A549 (cell line): ENCODE measurements at regions not wholly inside any gene's neighbourhood (a gene's known extent, or its start where the extent isn't known, plus 50 kb on each side); places are given as distances from the start of the nearest gene placed in this dataset.

Experiments used
- ATAC-seq, 2 experiments: fragments of 200-7000 bp in 1 of 2; fragments of >200 bp in 1 of 2; cut with Nextera tagmentation in 1 of 2; cut with Tn5 transposase in 1 of 2; 3 replicates each; pipeline versions ENCODE4 v1.8.0 to v1.9.1; 2018 to 2020; ENCODE audit warnings: mild to moderate bottlenecking in 1 of 2, moderate library complexity in 1 of 2
- CTCF ChIA-PET: fragments of 300-600 bp; sonication (Branson Sonifier 250); formaldehyde crosslinking; extraction: SDS; loops from one replicate; lab custom pipeline; 2021; ENCODE audit warnings: antibody characterized with exemption, inconsistent platforms; lab: Yijun Ruan, JAX
- POLR2A ChIA-PET: fragments of 350-600 bp; formaldehyde crosslinking; extraction: SDS; loops from one replicate; lab custom pipeline; 2021; ENCODE audit warnings: antibody characterized with exemption, inconsistent platforms; lab: Yijun Ruan, JAX
- DNase-seq, 2 experiments: peaks; one replicate each; pipeline versions ENCODE4 v3.0.0 to v3.0.0-alpha.2; 2011 to 2016; ENCODE audit warnings: low read depth in 1 of 2, low spot score in 1 of 2
- FAIRE-seq: peaks from 2 replicates; lab custom pipeline; 2011; peaks lifted over from hg19 to GRCh38; lab: Jason Lieb, UNC
- H3K27ac ChIP-seq, 2 experiments: fragments of >200 bp; sonication (Bioruptor Twin); formaldehyde crosslinking; 3 replicates each; pipeline ENCODE4 v1.5.1; 2016 to 2017
- H3K4me1 ChIP-seq: fragments of >200 bp; sonication (Bioruptor Twin); formaldehyde crosslinking; 3 replicates; pipeline ENCODE4 v1.6.1; 2016
- H3K4me2 ChIP-seq: fragments of >200 bp; sonication (Bioruptor Twin); formaldehyde crosslinking; 3 replicates; pipeline ENCODE4 v1.6.1; 2016
- H3K4me3 ChIP-seq: fragments of >200 bp; sonication (Bioruptor Twin); formaldehyde crosslinking; 3 replicates; pipeline ENCODE4 v1.5.1; 2016
- H3K9me3 ChIP-seq: fragments of >200 bp; sonication (Bioruptor Twin); formaldehyde crosslinking; 3 replicates; pipeline ENCODE4 v1.6.1; 2016
- CBX8 ChIP-seq: fragments of 200-600 bp; sonication (generic); IDR thresholded peaks from 2 replicates; pipeline ENCODE4 v1.6.1; 2016
- CEBPB ChIP-seq, 2 experiments: fragments of >200 bp in 1 of 2; sonication (Bioruptor Twin) in 1 of 2; formaldehyde crosslinking in 1 of 2; IDR thresholded peaks; 2 replicates each; pipeline ENCODE4 v1.6.1; 2012 to 2016
- E2F6 ChIP-seq: IDR thresholded peaks from 2 replicates; pipeline ENCODE4 v1.6.1; 2012; ENCODE audit warnings: low read depth, borderline replicate concordance
- EHF ChIP-seq: fragments of 250-450 bp; sonication (Bioruptor Pico); IDR thresholded peaks from 2 replicates; pipeline ENCODE4 v1.5.0; 2020; ENCODE audit warnings: mild to moderate bottlenecking
- EHMT2 ChIP-seq: fragments of 200-600 bp; sonication (generic); IDR thresholded peaks from 2 replicates; pipeline ENCODE4 v1.6.1; 2016; ENCODE audit warnings: antibody characterized with exemption, low read depth, mild to moderate bottlenecking, moderate library complexity
- FOSB ChIP-seq: fragments of 250-450 bp; sonication (Bioruptor Pico); IDR thresholded peaks from 2 replicates; pipeline ENCODE4 v1.5.0; 2020; ENCODE audit warnings: mild to moderate bottlenecking, moderate library complexity
- GATA3 ChIP-seq: IDR thresholded peaks from 2 replicates; pipeline ENCODE4 v1.6.1; 2012; ENCODE audit warnings: borderline replicate concordance
- HEYL ChIP-seq: fragments of 250-450 bp; sonication (Bioruptor Pico); IDR thresholded peaks from 2 replicates; pipeline ENCODE4 v1.8.0; 2021; ENCODE audit warnings: mild to moderate bottlenecking, moderate library complexity
- JUN ChIP-seq, 2 experiments: fragments of >200 bp; sonication (Bioruptor Twin); formaldehyde crosslinking; IDR thresholded peaks; 2 replicates in 1 of 2; 3 replicates in 1 of 2; pipeline ENCODE4 v1.6.1; 2016 to 2017
- JUNB ChIP-seq: fragments of >200 bp; sonication (Bioruptor Twin); formaldehyde crosslinking; IDR thresholded peaks from 2 replicates; pipeline ENCODE4 v1.6.1; 2016
- KDM1A ChIP-seq: fragments of 200-600 bp; sonication (generic); IDR thresholded peaks from 2 replicates; pipeline ENCODE4 v1.6.1; 2016; ENCODE audit warnings: low read depth, mild to moderate bottlenecking
- KDM5A ChIP-seq: fragments of 200-600 bp; sonication (generic); IDR thresholded peaks from 2 replicates; pipeline ENCODE4 v1.6.1; 2016; ENCODE audit warnings: antibody characterized with exemption, mild to moderate bottlenecking
- MAFK ChIP-seq: fragments of 450-650 bp; IDR thresholded peaks from 2 replicates; pipeline ENCODE4 v1.6.1; 2014; ENCODE audit not compliant: partially characterized antibody
- MAX ChIP-seq: IDR thresholded peaks from 2 replicates; pipeline ENCODE4 v1.6.1; 2012
- NFE2L2 ChIP-seq: fragments of 150-350 bp; conservative IDR thresholded peaks from 2 replicates; pipeline ENCODE4 v1.6.1; 2014; ENCODE audit warnings: low read length
- POLR2A ChIP-seq: IDR thresholded peaks from 2 replicates; pipeline ENCODE4 v1.6.1; 2012; ENCODE audit warnings: mild to moderate bottlenecking, low read length
- RAD21 ChIP-seq, 2 experiments: fragments of >200 bp in 1 of 2; sonication (Bioruptor Twin) in 1 of 2; formaldehyde crosslinking in 1 of 2; IDR thresholded peaks in 1 of 2; conservative IDR thresholded peaks in 1 of 2; 2 replicates in 1 of 2; 3 replicates in 1 of 2; pipeline ENCODE4 v1.6.1; 2012 to 2018; ENCODE audit warnings: inconsistent platforms in 1 of 2
- SMC3 ChIP-seq: fragments of >200 bp; sonication (Bioruptor Twin); formaldehyde crosslinking; IDR thresholded peaks from 3 replicates; pipeline ENCODE4 v1.6.1; 2018; ENCODE audit warnings: inconsistent platforms
- SREBF2 ChIP-seq: fragments of 450-650 bp; IDR thresholded peaks from 2 replicates; pipeline ENCODE4 v1.6.1; 2014; ENCODE audit warnings: mild to moderate bottlenecking, moderate library complexity
- TFCP2L1 ChIP-seq: fragments of 250-450 bp; sonication (Bioruptor Pico); IDR thresholded peaks from 2 replicates; pipeline ENCODE4 v1.5.0; 2021; ENCODE audit warnings: mild to moderate bottlenecking
- TP53 ChIP-seq: fragments of 250-450 bp; sonication (Bioruptor Pico); IDR thresholded peaks from 2 replicates; pipeline ENCODE4 v1.5.0; 2021; ENCODE audit warnings: mild to moderate bottlenecking, moderate library complexity
- ZFP36 ChIP-seq: fragments of 450-650 bp; IDR thresholded peaks from 2 replicates; pipeline ENCODE4 v1.6.1; 2014; ENCODE audit warnings: borderline replicate concordance; ENCODE audit not compliant: partially characterized antibody
- WGBS: methylation state at CpG from one replicate; pipeline ENCODE4 v1.1.6; 2017; ENCODE audit errors: missing lambda C conversion rate; 5-methylcytosine and 5-hydroxymethylcytosine counted together
- TF ChIP-seq, protein P1 (sequence below): fragments of 150-350 bp; IDR thresholded peaks from 2 replicates; pipeline ENCODE4 v1.6.1; 2014; ENCODE audit warnings: low read depth, mild to moderate bottlenecking, low read length
- TF ChIP-seq, protein P2 (sequence below): fragments of 450-650 bp; IDR thresholded peaks from 2 replicates; pipeline ENCODE4 v1.6.1; 2014; ENCODE audit warnings: antibody characterized with exemption

DNA sequence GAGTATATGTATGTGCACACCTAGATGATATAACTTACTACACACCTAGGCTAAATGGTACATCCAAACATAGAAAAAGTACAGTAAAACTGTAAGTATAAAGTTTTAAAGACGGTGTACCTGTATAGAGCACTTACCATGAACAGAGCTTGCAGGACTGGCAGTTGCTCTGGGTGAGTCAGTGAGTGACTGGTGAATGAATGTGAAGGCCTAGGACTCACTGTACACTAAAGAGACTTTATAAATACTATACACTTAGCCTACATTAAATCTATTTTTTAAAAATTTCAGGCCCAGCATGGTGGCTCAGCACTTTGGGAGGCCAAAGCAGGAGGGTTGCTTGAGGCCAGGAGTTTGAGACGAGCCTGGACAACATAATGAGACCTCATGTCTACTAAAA is 195.3 kb downstream of the FZD1 start (continued):
- TF ChIP-seq NFE2L2 (no peak), ZFP36 (no peak)
- TF ChIP-seq, all 56 proteins: peak for 0

- ChIA-PET CTCF (no interaction called here), POLR2A (no interaction called here)
- H3K4me1 ChIP-seq, result no peaks in the 10 kb centered on the region
- TF ChIP-seq JUNB, result no peak
- TF ChIP-seq TFCP2L1 (CRISPR knock-in tag), result no peak
- no peak for TF ChIP-seq KDM1A
- no peak for TF ChIP-seq CEBPB (IDR thresholded peaks at IDR 0.05)
- no peak for FAIRE-seq
- ATAC-seq, result no peak
- H3K4me3 ChIP-seq, result no peak overlapping the region
- H3K4me2 ChIP-seq, result no peak overlapping the region
- no peaks in the 10 kb centered on the region; the same call in 2 of the 3 replicates for H3K9me3 ChIP-seq
- no peak for DNase-seq
- WGBS, result 5% methylated on average over 1 of the region's 1 CpG
- H3K27ac ChIP-seq, result no peak overlapping the region
Observed at GRCh38 chr7:91462316-91462715, 198.1 kb downstream of the FZD1 start.

DNA sequence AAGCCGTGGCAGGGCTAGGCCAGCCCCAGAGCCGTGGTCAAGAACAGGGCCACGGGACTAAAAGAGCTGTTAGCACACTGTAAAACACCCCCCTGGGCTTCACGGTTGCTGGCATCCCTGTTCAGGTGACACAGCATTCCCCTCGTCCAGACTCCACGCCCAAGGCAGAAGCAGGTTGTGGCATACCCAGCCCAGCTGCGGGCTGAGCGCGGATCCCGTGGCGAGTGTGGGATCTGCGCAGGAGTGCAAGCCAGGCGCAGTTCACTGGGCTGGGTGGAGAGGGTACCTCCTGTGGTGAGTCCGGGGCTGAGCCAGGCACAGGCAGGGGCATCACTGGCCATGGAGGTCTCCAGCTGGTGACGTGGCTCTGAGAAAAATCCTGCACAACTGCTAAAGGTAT is 199.1 kb downstream of the FZD1 start:
- ChIA-PET CTCF (no interaction called here), POLR2A (no interaction called here)
- no peaks in the 10 kb centered on the region for H3K9me3 ChIP-seq
- TF ChIP-seq CBX8 (no peak), HEYL (no peak), MAFK (no peak), E2F6 (no peak), TP53 (CRISPR knock-in tag) (no peak), GATA3 (no peak), EHMT2 (no peak), MAX (no peak), RAD21 (conservative IDR thresholded peaks at IDR 0.05 in 1 of 2, IDR thresholded peaks at IDR 0.05 in 1 of 2) (no peak), KDM5A (no peak)
- no peak overlapping the region for H3K27ac ChIP-seq
- H3K4me3 ChIP-seq, result no peak overlapping the region
- H3K4me1 ChIP-seq, result no peaks in the 10 kb centered on the region
- no peak for DNase-seq
- no peak for FAIRE-seq
- no peak overlapping the region for H3K4me2 ChIP-seq
- ATAC-seq, result no peak; a peak in 1 of 6 replicates
- WGBS, result 26% methylated on average over 7 of the region's 15 CpGs

DNA sequence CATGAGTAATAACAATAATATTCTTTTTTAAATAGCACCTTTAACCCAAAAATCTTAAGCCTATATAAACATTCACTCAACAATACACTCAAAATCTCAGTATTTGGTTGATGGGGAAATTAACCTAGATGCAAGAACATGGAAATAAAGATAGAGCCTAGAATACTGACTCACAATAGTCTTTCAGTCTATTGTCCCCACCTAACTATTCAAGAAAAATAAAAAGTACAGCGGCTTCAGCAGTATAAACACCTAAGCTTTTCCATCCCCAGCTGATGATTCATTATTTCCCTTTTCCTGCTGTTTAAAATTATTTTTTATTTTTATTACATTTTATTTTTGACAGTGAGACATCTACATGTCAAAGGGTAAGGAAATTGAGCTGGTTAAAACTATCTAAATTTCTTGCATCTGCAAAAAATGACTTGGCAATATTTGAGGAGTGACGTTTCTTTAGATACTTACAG is 201.4 kb downstream of the FZD1 start:
- Histone ChIP-seq H3K4me3 (no peak overlapping the region), H3K4me1 (no peaks in the 10 kb centered on the region), H3K27ac (no peak overlapping the region), H3K9me3 (no peaks in the 10 kb centered on the region), H3K4me2 (no peak overlapping the region)
- FAIRE-seq (no peak), ATAC-seq (no peak), DNase-seq (no peak)
- 8% methylated on average over 2 of the region's 2 CpGs for WGBS
- no peak for TF ChIP-seq JUN (IDR thresholded peaks at IDR 0.05)
- no peak for TF ChIP-seq EHF (CRISPR knock-in tag)
- no peak for TF ChIP-seq FOSB (CRISPR knock-in tag)
- TF ChIP-seq POLR2A, result no peak
- no peak for TF ChIP-seq JUNB
- no peak for TF ChIP-seq SMC3
- TF ChIP-seq, protein P1, sequence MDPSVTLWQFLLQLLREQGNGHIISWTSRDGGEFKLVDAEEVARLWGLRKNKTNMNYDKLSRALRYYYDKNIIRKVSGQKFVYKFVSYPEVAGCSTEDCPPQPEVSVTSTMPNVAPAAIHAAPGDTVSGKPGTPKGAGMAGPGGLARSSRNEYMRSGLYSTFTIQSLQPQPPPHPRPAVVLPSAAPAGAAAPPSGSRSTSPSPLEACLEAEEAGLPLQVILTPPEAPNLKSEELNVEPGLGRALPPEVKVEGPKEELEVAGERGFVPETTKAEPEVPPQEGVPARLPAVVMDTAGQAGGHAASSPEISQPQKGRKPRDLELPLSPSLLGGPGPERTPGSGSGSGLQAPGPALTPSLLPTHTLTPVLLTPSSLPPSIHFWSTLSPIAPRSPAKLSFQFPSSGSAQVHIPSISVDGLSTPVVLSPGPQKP, result no peak
- no peak for TF ChIP-seq SREBF2
- TF ChIP-seq, protein P2, sequence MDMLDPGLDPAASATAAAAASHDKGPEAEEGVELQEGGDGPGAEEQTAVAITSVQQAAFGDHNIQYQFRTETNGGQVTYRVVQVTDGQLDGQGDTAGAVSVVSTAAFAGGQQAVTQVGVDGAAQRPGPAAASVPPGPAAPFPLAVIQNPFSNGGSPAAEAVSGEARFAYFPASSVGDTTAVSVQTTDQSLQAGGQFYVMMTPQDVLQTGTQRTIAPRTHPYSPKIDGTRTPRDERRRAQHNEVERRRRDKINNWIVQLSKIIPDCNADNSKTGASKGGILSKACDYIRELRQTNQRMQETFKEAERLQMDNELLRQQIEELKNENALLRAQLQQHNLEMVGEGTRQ, result no peak
- ChIA-PET CTCF (no interaction called here), POLR2A (no interaction called here)
